GM23338 (cell line): ENCODE measurements at regions not wholly inside any gene's neighbourhood (a gene's known extent, or its start where the extent isn't known, plus 50 kb on each side); places are given as distances from the start of the nearest gene placed in this dataset.

Source experiments
- ATAC-seq: fragments of 200-7000 bp; cut with Tn5 transposase; 3 replicates; pipeline ENCODE4 v1.9.1; 2020
- DNase-seq: peaks from one replicate; pipeline ENCODE4 v3.0.0-alpha.2; 2015; ENCODE audit warnings: low spot score
- H2AFZ ChIP-seq: fragments of 200-600 bp; sonication (generic); 2 replicates; pipeline ENCODE4 v1.8.0; 2016; ENCODE audit warnings: antibody characterized with exemption, mild to moderate bottlenecking, moderate library complexity
- H3F3A ChIP-seq: fragments of 200-600 bp; sonication (generic); replicated peaks from 2 replicates; pipeline ENCODE4 v1.8.0; 2017; ENCODE audit warnings: antibody characterized with exemption, mixed run types, low read depth
- H3K27ac ChIP-seq: fragments of 200-600 bp; sonication (generic); 2 replicates; pipeline ENCODE4 v1.6.1; 2016; ENCODE audit warnings: low read depth
- H3K27me3 ChIP-seq: fragments of 200-600 bp; sonication (generic); 2 replicates; pipeline ENCODE4 v1.8.0; 2016; ENCODE audit warnings: mild to moderate bottlenecking, mixed run types, moderate library complexity; ENCODE audit not compliant: insufficient read depth
- H3K36me3 ChIP-seq: fragments of 200-600 bp; sonication (generic); 2 replicates; pipeline ENCODE4 v1.8.0; 2016; ENCODE audit warnings: mild to moderate bottlenecking; ENCODE audit not compliant: insufficient read depth
- H3K4me1 ChIP-seq: fragments of 200-600 bp; sonication (generic); 2 replicates; pipeline ENCODE4 v1.8.0; 2016; ENCODE audit warnings: mild to moderate bottlenecking, moderate library complexity; ENCODE audit not compliant: insufficient read depth
- H3K4me2 ChIP-seq: fragments of 200-600 bp; sonication (generic); 2 replicates; pipeline ENCODE4 v1.7.1; 2017; ENCODE audit warnings: mixed run types
- H3K4me3 ChIP-seq: fragments of 200-600 bp; sonication (generic); 2 replicates; pipeline ENCODE4 v1.6.1; 2016; ENCODE audit warnings: mixed run types
- H3K79me2 ChIP-seq: fragments of 200-600 bp; sonication (generic); replicated peaks from 2 replicates; pipeline ENCODE4 v1.8.0; 2017; ENCODE audit warnings: mild to moderate bottlenecking; ENCODE audit not compliant: insufficient read depth
- H3K9me2 ChIP-seq: fragments of 200-600 bp; sonication (generic); 2 replicates; pipeline ENCODE4 v1.8.0; 2017; ENCODE audit not compliant: insufficient read depth
- H4K20me1 ChIP-seq: fragments of 200-600 bp; sonication (generic); replicated peaks from 2 replicates; pipeline ENCODE4 v1.8.0; 2017; ENCODE audit warnings: mild to moderate bottlenecking; ENCODE audit not compliant: insufficient read depth
- H3K27ac Mint-ChIP-seq: 2 replicates; pipeline ENCODE4 v1.8.0; 2020; ENCODE audit warnings: inconsistent platforms, mild to moderate bottlenecking, moderate library complexity, mixed read lengths
- H3K27me3 Mint-ChIP-seq: 3 replicates; pipeline ENCODE4 v1.8.0; 2022; ENCODE audit warnings: low read depth, mild to moderate bottlenecking, moderate library complexity, mixed read lengths, inconsistent platforms; ENCODE audit not compliant: insufficient read depth, poor library complexity
- H3K36me3 Mint-ChIP-seq: 3 replicates; pipeline ENCODE4 v1.8.0; 2021; ENCODE audit warnings: low read depth, mild to moderate bottlenecking, inconsistent platforms, moderate library complexity, mixed read lengths
- H3K4me1 Mint-ChIP-seq: 3 replicates; pipeline ENCODE4 v1.8.0; 2020; ENCODE audit warnings: mild to moderate bottlenecking, inconsistent platforms, mixed read lengths
- H3K4me3 Mint-ChIP-seq: 3 replicates; pipeline ENCODE4 v1.8.0; 2021; ENCODE audit warnings: moderate library complexity, mild to moderate bottlenecking, inconsistent platforms, mixed read lengths
- H3K9me3 Mint-ChIP-seq: 3 replicates; pipeline ENCODE4 v1.8.0; 2020; ENCODE audit warnings: moderate library complexity, mild to moderate bottlenecking, inconsistent platforms, mixed read lengths
- CREB1 ChIP-seq: fragments of 250-450 bp; sonication (Bioruptor Pico); IDR thresholded peaks from 2 replicates; pipeline ENCODE4 v1.5.0; 2020; ENCODE audit warnings: low read depth, mild to moderate bottlenecking, moderate library complexity
- ETS1 ChIP-seq: IDR thresholded peaks from 2 replicates; pipeline ENCODE4 v1.6.1; 2016; ENCODE audit warnings: antibody characterized with exemption
- EZH2 ChIP-seq: fragments of 200-600 bp; sonication (generic); IDR thresholded peaks from one replicate; pipeline ENCODE4 v1.8.0; 2017; ENCODE audit warnings: antibody characterized with exemption, mild to moderate bottlenecking, low read depth; ENCODE audit not compliant: unreplicated experiment
- NANOG ChIP-seq: IDR thresholded peaks from 2 replicates; pipeline ENCODE4 v1.6.1; 2016; ENCODE audit warnings: antibody characterized with exemption, borderline replicate concordance
- POLR2AphosphoS5 ChIP-seq: IDR thresholded peaks from 2 replicates; pipeline ENCODE4 v1.6.1; 2016; ENCODE audit warnings: antibody characterized with exemption, low read depth
- REST ChIP-seq: IDR thresholded peaks from one replicate; pipeline ENCODE4 v1.6.1; 2018; ENCODE audit warnings: antibody characterized with exemption; ENCODE audit not compliant: unreplicated experiment
- STAT1 ChIP-seq: IDR thresholded peaks from one replicate; pipeline ENCODE4 v1.6.1; 2016; ENCODE audit warnings: antibody characterized with exemption; ENCODE audit not compliant: unreplicated experiment
- ZNF114 ChIP-seq: fragments of 250-450 bp; sonication (Bioruptor Pico); IDR thresholded peaks from 2 replicates; pipeline ENCODE4 v1.5.0; 2020; ENCODE audit warnings: mild to moderate bottlenecking, moderate library complexity
- ZNF331 ChIP-seq: fragments of 250-450 bp; sonication (Bioruptor Pico); IDR thresholded peaks from 2 replicates; pipeline ENCODE4 v1.5.0; 2020; ENCODE audit warnings: low read depth, mild to moderate bottlenecking, moderate library complexity

- no peak for TF ChIP-seq REST
These were observed 396.6 kb upstream of the KLF6 start (continued) for GRCh38 chr10:4181621-4182049.

GRCh38 chr10:4181081-4181480 is 396.1 kb upstream of the KLF6 start:
- Histone ChIP-seq H3K27me3 (no peaks in the 10 kb centered on the region), H4K20me1 (no peaks in the 10 kb centered on the region), H3K9me2 (0 out of 2 replicates have a peak, but pooled peaks cover 4% of the 10 kb centered on the region), H2AFZ (peak overlapping the region; percentile 61; the same call in 1 of the 2 replicates), H3F3A (no peaks in the 10 kb centered on the region), H3K27ac (no peak overlapping the region), H3K36me3 (no peaks in the 10 kb centered on the region), H3K79me2 (no peaks in the 10 kb centered on the region), H3K4me3 (no peak overlapping the region), H3K4me1 (no peaks in the 10 kb centered on the region), H3K4me2 (no peak overlapping the region)
- Mint-ChIP-seq H3K27me3 (peaks cover 2% of the 10 kb centered on the region), H3K4me1 (peaks cover under 1% of the 10 kb centered on the region; the same call in 2 of the 3 replicates), H3K4me3 (no peak overlapping the region), H3K9me3 (no peaks in the 10 kb centered on the region), H3K36me3 (no peaks in the 10 kb centered on the region), H3K27ac (no peak overlapping the region; the same call in 1 of the 2 replicates)
- DNase-seq (no peak), ATAC-seq (no peak)
- TF ChIP-seq CREB1 (CRISPR knock-in tag) (no peak), POLR2AphosphoS5 (no peak), NANOG (no peak), REST (no peak), ZNF331 (no peak), ETS1 (no peak), ZNF114 (CRISPR knock-in tag) (no peak), EZH2 (no peak), STAT1 (no peak)
